ENCODE measurements at regions not wholly inside any gene's neighbourhood (a gene's known extent, or its start where the extent isn't known, plus 50 kb on each side); places are given as distances from the start of the nearest gene placed in this dataset.

- no peak for TF ChIP-seq GATA3 (IDR thresholded peaks at IDR 0.05; ENCODE audit: low read depth, low read length)
- no peak for TF ChIP-seq GATA2 (IDR thresholded peaks at IDR 0.05; ENCODE audit: low read depth, low read length)
Measured at GRCh38 chr2:19507137-19507536, 148.7 kb upstream of the OSR1 start.

DNA sequence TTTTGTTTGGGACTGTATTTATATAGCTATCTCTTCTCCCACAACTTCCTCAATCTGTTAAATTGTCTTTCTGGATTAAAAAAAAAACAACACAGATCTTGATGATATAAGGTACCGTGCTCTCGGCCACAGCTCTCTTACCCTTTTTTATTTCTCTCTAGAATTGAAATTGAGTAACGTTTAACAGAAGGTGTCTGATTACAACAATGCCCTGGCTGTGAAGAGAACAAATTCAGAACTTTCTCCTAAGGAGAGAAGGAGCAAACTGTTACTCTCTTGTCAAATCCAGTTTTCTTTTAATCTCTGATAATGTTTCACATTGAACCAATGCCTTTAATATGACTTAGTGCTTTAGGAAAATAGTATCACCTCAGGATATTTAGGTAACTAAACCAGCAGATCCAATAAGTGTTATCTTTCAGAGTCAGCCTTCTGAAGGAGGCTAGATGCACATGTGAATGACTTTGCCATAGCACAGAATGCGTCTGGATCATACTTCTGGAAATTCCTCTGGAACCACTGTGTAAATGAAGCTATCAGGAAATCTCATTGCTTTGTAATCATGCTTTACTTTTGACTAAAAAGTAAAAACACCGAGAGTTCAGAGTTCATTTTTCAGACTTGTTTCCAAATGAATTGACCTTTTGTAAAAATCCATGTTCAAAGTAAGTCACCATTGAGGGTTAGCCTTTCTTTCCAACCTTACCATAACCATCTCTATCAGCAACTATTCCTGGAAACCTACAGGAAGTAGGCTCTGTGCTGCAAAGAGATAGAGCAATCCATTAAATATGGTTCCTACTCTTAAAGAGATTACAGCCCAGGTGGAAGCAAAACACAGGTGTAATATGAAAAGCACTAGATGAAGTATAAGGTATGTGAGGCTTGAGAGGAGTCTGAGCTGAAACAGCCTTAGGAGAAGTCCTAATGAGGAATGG lies 147.0 kb upstream of the OSR1 start:
- TF ChIP-seq GATA3 (IDR thresholded peaks at IDR 0.05; ENCODE audit: low read depth, low read length): no peak
- TF ChIP-seq GATA2 (IDR thresholded peaks at IDR 0.05; ENCODE audit: low read depth, low read length): no peak

DNA sequence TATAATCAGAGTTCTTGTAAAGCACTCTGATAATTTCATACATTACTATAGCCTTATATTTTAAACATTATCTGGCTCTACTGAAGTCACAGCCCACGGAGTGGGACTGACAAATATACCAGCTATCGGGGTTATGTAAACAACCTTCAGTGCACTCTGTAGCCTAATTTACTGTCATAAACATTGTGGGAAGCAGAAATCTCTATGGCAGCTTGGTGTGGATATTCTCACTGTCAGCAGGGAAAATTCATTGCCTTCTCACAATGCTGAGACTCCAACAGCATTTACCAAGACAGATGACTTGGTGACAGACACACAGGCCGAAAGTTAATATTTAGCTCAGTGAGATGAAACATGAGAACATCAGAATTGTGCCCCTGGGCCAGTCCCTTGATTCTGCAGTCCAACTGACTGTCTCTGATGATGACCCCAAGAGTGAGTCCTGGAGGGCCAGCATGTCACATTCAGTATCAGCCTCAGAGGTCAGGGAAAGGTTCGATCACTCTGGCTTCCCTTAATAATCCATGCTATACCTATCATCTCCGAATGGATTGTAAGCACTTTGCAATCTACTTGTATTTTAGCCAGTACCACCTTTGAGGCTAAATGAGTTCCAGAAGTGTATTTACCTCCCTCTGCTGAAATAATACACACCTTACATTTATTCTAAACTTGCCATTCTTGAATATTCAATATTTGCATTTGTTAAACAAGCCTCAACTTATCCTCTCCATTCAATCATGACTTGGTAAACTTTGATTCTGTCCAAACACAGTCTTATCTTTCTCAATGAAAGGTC lies 146.2 kb upstream of the OSR1 start:
- no peak for TF ChIP-seq GATA3 (IDR thresholded peaks at IDR 0.05; ENCODE audit: low read depth, low read length)
- no peak for TF ChIP-seq GATA2 (IDR thresholded peaks at IDR 0.05; ENCODE audit: low read depth, low read length)

DNA sequence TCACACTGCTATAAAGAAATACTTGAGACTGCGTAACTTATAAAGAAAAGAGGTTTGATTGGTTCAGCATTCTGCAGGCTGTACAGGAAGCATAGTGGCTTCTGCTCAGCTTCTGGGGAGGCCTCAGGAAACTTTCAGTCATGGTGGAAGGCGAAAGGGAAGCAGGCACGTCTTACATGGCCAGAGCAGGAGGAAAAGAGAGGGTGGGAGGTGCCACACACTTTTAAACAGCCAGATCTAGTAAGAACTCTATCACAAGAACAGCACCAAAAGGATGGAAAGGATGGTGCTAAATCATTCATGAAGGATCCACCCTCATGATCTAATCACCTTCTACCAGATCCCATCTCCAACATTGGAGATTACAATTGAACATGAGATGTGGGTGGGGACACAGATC lies 145.5 kb upstream of the OSR1 start:
- TF ChIP-seq GATA2 (IDR thresholded peaks at IDR 0.05; ENCODE audit: low read depth, low read length): no peak
- no peak for TF ChIP-seq GATA3 (IDR thresholded peaks at IDR 0.05; ENCODE audit: low read depth, low read length)

DNA sequence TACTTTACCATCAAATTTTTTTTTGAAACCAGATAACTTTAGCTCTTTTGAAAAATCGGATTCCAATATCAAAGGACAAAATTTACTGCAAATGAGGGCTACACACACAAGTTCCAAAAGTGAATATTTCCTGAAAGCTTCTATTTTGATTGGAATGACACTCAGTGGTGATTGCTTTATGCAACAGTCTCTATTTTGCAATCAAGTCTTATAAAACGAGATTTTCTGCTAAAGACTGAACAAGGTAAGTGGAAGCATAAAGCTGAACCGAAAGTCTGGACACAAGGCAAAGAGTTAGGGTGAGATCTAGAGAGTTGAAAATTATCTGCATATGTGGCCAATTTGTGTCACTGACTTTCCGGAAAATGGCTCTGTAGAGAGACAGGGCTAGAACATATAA lies 145.0 kb upstream of the OSR1 start:
- no peak for TF ChIP-seq GATA2 (IDR thresholded peaks at IDR 0.05; ENCODE audit: low read depth, low read length)
- TF ChIP-seq GATA3 (IDR thresholded peaks at IDR 0.05; ENCODE audit: low read depth, low read length): no peak

GRCh38 chr2:19500126-19500525 lies 141.7 kb upstream of the OSR1 start:
- TF ChIP-seq GATA2 (IDR thresholded peaks at IDR 0.05; ENCODE audit: low read depth, low read length) (no peak), GATA3 (IDR thresholded peaks at IDR 0.05; ENCODE audit: low read depth, low read length) (no peak)

- TF ChIP-seq GATA2 (IDR thresholded peaks at IDR 0.05; ENCODE audit: low read depth, low read length) (no peak), GATA3 (IDR thresholded peaks at IDR 0.05; ENCODE audit: low read depth, low read length) (no peak)
Measured at GRCh38 chr2:19496646-19497045, 138.2 kb upstream of the OSR1 start.

- TF ChIP-seq GATA3 (IDR thresholded peaks at IDR 0.05; ENCODE audit: low read depth, low read length) (no peak), GATA2 (IDR thresholded peaks at IDR 0.05; ENCODE audit: low read depth, low read length) (no peak)
Measured at GRCh38 chr2:19494241-19494640, 135.8 kb upstream of the OSR1 start.

- TF ChIP-seq GATA2 (IDR thresholded peaks at IDR 0.05; ENCODE audit: low read depth, low read length) (no peak), GATA3 (IDR thresholded peaks at IDR 0.05; ENCODE audit: low read depth, low read length) (no peak)
Measured at GRCh38 chr2:19491796-19492195, 133.4 kb upstream of the OSR1 start.

DNA sequence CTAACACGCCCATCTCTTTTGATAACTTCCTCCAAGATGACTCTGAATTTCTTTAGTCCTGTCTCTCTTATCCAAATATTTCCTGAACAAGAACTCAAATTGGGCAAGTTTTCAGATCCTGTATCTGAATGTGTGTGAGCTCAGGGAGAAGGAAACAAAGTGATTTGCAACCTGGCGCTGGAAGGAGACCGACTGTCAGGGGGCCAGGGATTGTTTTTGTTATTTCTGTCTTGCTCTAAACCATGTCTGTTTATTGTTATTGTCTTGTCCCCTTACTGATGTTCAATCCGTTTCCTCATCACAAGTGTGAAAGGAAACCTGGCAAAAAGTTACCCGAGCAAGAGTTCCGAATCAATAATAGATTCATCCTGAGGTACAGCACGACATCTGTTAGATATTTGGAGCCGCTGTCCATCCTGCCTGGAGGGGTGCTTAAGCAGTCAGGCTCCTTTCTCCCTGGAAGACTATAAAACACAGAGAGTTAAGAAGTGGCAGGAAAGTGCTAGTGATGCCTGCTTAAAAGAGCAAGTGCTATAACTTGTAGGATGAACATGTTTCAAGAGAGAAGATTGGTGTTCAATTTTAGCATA lies 132.5 kb upstream of the OSR1 start:
- TF ChIP-seq GATA2 (IDR thresholded peaks at IDR 0.05; ENCODE audit: low read depth, low read length) (no peak), GATA3 (IDR thresholded peaks at IDR 0.05; ENCODE audit: low read depth, low read length) (no peak)

GRCh38 chr2:19488009-19488691 lies 129.7 kb upstream of the OSR1 start:
- no peak for TF ChIP-seq GATA2 (IDR thresholded peaks at IDR 0.05; ENCODE audit: low read depth, low read length)
- TF ChIP-seq GATA3 (IDR thresholded peaks at IDR 0.05; ENCODE audit: low read depth, low read length): no peak

- TF ChIP-seq GATA2 (IDR thresholded peaks at IDR 0.05; ENCODE audit: low read depth, low read length) (no peak), GATA3 (IDR thresholded peaks at IDR 0.05; ENCODE audit: low read depth, low read length) (no peak)
Measured at GRCh38 chr2:19484736-19485135, 126.3 kb upstream of the OSR1 start.

DNA sequence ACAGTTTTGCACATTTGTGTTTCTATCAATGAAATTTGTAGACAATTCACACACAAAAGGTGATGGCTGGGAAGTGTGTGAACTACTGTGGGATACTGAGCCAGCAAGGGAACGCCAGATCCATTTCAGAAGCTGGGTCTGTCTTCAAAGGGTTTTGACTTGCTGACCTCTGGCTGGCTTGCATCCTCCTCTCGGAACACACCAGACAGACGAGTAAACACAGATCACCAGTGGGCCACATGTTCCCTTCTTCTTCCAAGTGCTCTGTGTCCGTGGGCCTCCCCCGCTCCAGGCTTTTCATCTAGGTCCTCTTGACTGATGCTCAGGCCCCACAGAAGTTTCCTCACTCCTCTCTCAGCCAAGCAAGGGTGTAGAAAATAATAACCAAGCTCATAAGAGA lies 122.2 kb upstream of the OSR1 start:
- TF ChIP-seq GATA3 (IDR thresholded peaks at IDR 0.05; ENCODE audit: low read depth, low read length): no peak
- no peak for TF ChIP-seq GATA2 (IDR thresholded peaks at IDR 0.05; ENCODE audit: low read depth, low read length)

- TF ChIP-seq GATA3 (IDR thresholded peaks at IDR 0.05; ENCODE audit: low read depth, low read length) (no peak), GATA2 (IDR thresholded peaks at IDR 0.05; ENCODE audit: low read depth, low read length) (no peak)
Measured at GRCh38 chr2:19479666-19480065, 121.2 kb upstream of the OSR1 start.
